SK-N-MC (cell line): ENCODE measurements at regions not wholly inside any gene's neighbourhood (a gene's known extent, or its start where the extent isn't known, plus 50 kb on each side); places are given as distances from the start of the nearest gene placed in this dataset.
A peak's percentile ranks its signal among the peaks of the same experiment; 100 is the strongest.
"Not testable (repeated sequence)": the region's sequence is repeated elsewhere in the genome, so short reads cannot be mapped to it uniquely, and the experiment has no call there.

Experiments
- DNase-seq: peaks from one replicate; pipeline ENCODE4 v3.0.0-alpha.2; 2011; ENCODE audit warnings: low read depth, low spot score
- H3K27ac ChIP-seq: fragments of 200-600 bp; sonication (generic); 2 replicates; pipeline ENCODE4 v1.5.1; 2016; ENCODE audit warnings: mixed run types
- H3K36me3 ChIP-seq: fragments of 200-600 bp; sonication (generic); 2 replicates; pipeline ENCODE4 v1.6.1; 2017; ENCODE audit warnings: antibody characterized with exemption, low read length, mixed read lengths; ENCODE audit not compliant: insufficient read depth
- H3K4me3 ChIP-seq: fragments of 200-600 bp; sonication (generic); 2 replicates; pipeline ENCODE4 v1.5.1; 2016
- H3K9ac ChIP-seq: fragments of 200-600 bp; sonication (generic); 2 replicates; pipeline ENCODE4 v1.8.0; 2017; ENCODE audit warnings: mixed run types, mixed read lengths; ENCODE audit not compliant: insufficient read length
- H3K9me3 ChIP-seq: fragments of 200-600 bp; sonication (generic); 2 replicates; pipeline ENCODE4 v1.6.1; 2017; ENCODE audit warnings: low read depth, mild to moderate bottlenecking, antibody characterized with exemption, low read length, moderate library complexity, mixed read lengths
- EZH2 ChIP-seq: fragments of 200-600 bp; sonication (generic); IDR thresholded peaks from one replicate; pipeline ENCODE4 v1.6.1; 2017; ENCODE audit warnings: antibody characterized with exemption
- FOXP2 ChIP-seq: optimal IDR thresholded peaks from 2 replicates; pipeline ENCODE3; 2011; ENCODE audit warnings: mild to moderate bottlenecking, moderate library complexity; ENCODE audit not compliant: insufficient read depth; ENCODE audit errors: extremely low read length, control extremely low read depth
- POLR2AphosphoS5 ChIP-seq: IDR thresholded peaks from 2 replicates; pipeline ENCODE4 v1.6.1; 2012; ENCODE audit warnings: mild to moderate bottlenecking, low read depth, low read length, borderline replicate concordance

DNA sequence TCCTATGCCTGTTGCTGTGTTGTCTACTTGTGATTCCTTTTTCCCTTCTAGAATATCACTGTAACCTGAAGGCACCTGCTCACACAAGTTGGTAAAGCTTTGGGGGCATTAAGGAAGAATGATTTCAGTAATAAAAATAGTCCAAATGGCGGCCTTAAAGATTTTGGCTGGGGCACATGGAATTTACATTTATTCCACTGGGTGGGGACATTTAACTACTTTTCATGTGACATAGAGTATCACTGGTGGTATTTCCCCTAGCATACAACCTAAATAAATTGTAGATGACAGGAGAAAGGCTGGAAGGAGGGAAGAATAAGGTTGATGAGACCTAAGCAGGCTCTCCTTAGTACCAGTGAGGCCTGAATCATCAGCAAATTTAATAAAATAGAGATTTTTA lies 121.8 kb upstream of the EDA2R start:
- TF ChIP-seq EZH2 (no peak), FOXP2 (no peak), POLR2AphosphoS5 (no peak)
- H3K27ac ChIP-seq, result no peak overlapping the region
- no peaks in the 10 kb centered on the region for H3K9me3 ChIP-seq
- DNase-seq, result peak; percentile 12
- H3K36me3 ChIP-seq, result no peaks in the 10 kb centered on the region
- no peak overlapping the region for H3K9ac ChIP-seq
- H3K4me3 ChIP-seq, result no peak overlapping the region

- Histone ChIP-seq H3K36me3 (no peaks in the 10 kb centered on the region), H3K4me3 (no peak overlapping the region), H3K9ac (no peak overlapping the region), H3K9me3 (no peaks in the 10 kb centered on the region), H3K27ac (no peak overlapping the region)
- TF ChIP-seq FOXP2 (no peak), EZH2 (no peak), POLR2AphosphoS5 (no peak)
- no peak for DNase-seq
These were observed 117.8 kb upstream of the EDA2R start for GRCh38 chrX:66756717-66757116.

- Histone ChIP-seq H3K36me3 (no peaks in the 10 kb centered on the region), H3K27ac (no peak overlapping the region), H3K9me3 (no peaks in the 10 kb centered on the region), H3K9ac (no peak overlapping the region), H3K4me3 (no peak overlapping the region)
- no peak for TF ChIP-seq EZH2
- no peak for TF ChIP-seq POLR2AphosphoS5
- no peak for TF ChIP-seq FOXP2
- DNase-seq, result no peak
These were observed 112.4 kb upstream of the EDA2R start for GRCh38 chrX:66751136-66751782.

- H3K27ac ChIP-seq, H3K36me3 ChIP-seq, H3K9me3 ChIP-seq, H3K9ac ChIP-seq, DNase-seq, H3K4me3 ChIP-seq: not testable (repeated sequence)
These were observed 105.6 kb upstream of the EDA2R start for GRCh38 chrX:66744519-66744918.

- no peak for DNase-seq
- Histone ChIP-seq H3K9me3 (no peaks in the 10 kb centered on the region), H3K36me3 (no peaks in the 10 kb centered on the region), H3K9ac (no peak overlapping the region), H3K27ac (no peak overlapping the region), H3K4me3 (no peak overlapping the region)
- TF ChIP-seq POLR2AphosphoS5, result no peak
These were observed 92.5 kb upstream of the EDA2R start for GRCh38 chrX:66731398-66731797.

DNA sequence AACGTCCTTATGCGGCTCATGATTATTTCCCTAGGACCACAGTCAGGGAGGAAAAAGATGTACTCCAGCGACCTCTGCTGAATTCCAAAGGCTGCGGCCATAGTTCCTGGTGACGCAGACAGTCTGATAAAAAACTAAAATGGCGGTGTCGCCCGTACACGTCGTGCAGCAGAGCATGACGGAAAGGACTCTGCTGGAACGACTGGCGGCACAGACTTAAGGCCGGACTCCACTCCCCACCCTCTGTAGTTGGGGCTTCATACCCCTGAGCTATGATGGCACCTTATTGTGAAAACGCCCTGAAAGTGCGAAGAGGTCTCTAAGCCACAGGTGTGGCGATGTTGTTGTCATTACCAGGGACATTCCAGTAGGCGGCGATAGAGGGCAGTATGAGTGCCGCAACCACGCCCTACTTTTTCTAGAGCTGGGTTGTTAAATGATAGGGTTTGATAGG lies 90.0 kb upstream of the EDA2R start:
- no peak for DNase-seq
- Histone ChIP-seq H3K36me3 (no peaks in the 10 kb centered on the region), H3K9me3 (no peaks in the 10 kb centered on the region), H3K4me3 (no peak overlapping the region), H3K9ac (no peak overlapping the region), H3K27ac (no peak overlapping the region)
- TF ChIP-seq POLR2AphosphoS5, result no peak
- TF ChIP-seq EZH2, result no peak
- TF ChIP-seq FOXP2, result no peak

- no peak overlapping the region for H3K9ac ChIP-seq
- DNase-seq, result no peak
- no peaks in the 10 kb centered on the region for H3K9me3 ChIP-seq
- H3K36me3 ChIP-seq, result no peaks in the 10 kb centered on the region
- no peak overlapping the region for H3K4me3 ChIP-seq
- no peak for TF ChIP-seq POLR2AphosphoS5
- H3K27ac ChIP-seq, result no peak overlapping the region
These were observed 79.0 kb upstream of the EDA2R start for GRCh38 chrX:66717926-66718325.

- TF ChIP-seq POLR2AphosphoS5 (no peak), EZH2 (no peak), FOXP2 (no peak)
- Histone ChIP-seq H3K36me3 (no peaks in the 10 kb centered on the region), H3K9me3 (no peaks in the 10 kb centered on the region), H3K4me3 (no peak overlapping the region), H3K27ac (no peak overlapping the region), H3K9ac (no peak overlapping the region)
- DNase-seq, result no peak
These were observed 59.7 kb upstream of the EDA2R start for GRCh38 chrX:66698273-66699204.

DNA sequence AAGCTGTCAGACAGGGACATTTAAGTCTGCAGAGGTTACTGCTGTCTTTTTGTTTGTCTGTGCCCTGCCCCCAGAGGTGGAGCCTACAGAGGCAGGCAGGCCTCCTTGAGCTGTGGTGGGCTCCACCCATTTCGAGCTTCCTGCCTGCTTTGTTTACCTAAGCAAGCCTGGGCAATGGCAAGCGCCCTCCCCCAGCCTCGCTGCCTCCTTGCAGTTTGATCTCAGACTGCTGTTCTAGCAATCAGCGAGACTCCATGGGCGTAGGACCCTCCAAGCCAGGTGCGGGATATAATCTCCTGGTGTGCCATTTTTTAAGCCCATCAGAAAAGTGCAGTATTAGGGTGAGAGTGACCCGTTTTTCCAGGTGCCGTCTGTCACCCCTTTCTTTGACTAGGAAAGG lies 53.6 kb upstream of the EDA2R start:
- not testable (repeated sequence) for H3K27ac ChIP-seq, H3K9me3 ChIP-seq, H3K4me3 ChIP-seq, H3K36me3 ChIP-seq, DNase-seq, H3K9ac ChIP-seq
